ENCODE measurements at regions not wholly inside any gene's neighbourhood (a gene's known extent, or its start where the extent isn't known, plus 50 kb on each side); places are given as distances from the start of the nearest gene placed in this dataset.

DNA sequence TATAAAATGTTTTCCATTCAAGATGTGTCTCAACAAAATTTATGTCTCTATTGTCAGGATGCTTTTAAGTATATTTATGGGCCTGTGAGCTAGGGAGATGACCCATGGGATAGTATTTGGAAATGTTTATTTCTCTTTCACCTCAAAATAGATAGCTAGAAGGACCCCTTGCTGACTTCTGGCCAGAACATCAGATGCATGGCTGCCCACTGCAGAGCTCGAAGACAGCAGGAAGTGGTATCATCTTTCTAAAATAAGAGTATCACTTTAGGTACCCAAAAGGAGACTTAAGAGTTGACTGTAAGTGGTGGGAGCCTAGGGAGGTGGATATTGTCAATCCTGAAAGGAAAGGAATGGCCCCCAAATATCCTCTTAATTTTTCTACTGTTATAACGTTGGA lies 264.4 kb downstream of the NEBL start:
- H3K4me3 ChIP-seq = no peak overlapping the region
- no peak overlapping the region for H3K9ac ChIP-seq
- H3K27ac ChIP-seq = no peak overlapping the region
- no peaks in the 10 kb centered on the region for H4K20me1 ChIP-seq
- no peak for TF ChIP-seq Cebpa-rat (IDR thresholded peaks at IDR 0.05)
- no peaks in the 10 kb centered on the region for H3K27me3 ChIP-seq
- no peaks in the 10 kb centered on the region for H3K9me3 ChIP-seq
- H3K36me3 ChIP-seq = no peaks in the 10 kb centered on the region
- no peak overlapping the region for H3K4me2 ChIP-seq
- no peaks in the 10 kb centered on the region for H3K4me1 ChIP-seq

GRCh38 chr10:20631229-20631628 lies 265.9 kb downstream of the NEBL start:
- Histone ChIP-seq H3K4me1 (no peaks in the 10 kb centered on the region), H3K36me3 (no peaks in the 10 kb centered on the region), H3K27me3 (no peaks in the 10 kb centered on the region), H3K9me3 (no peaks in the 10 kb centered on the region), H4K20me1 (no peaks in the 10 kb centered on the region), H3K4me3 (no peak overlapping the region), H3K4me2 (no peak overlapping the region), H3K9ac (no peak overlapping the region), H3K27ac (no peak overlapping the region)
- no peak for TF ChIP-seq Cebpa-rat (IDR thresholded peaks at IDR 0.05)

DNA sequence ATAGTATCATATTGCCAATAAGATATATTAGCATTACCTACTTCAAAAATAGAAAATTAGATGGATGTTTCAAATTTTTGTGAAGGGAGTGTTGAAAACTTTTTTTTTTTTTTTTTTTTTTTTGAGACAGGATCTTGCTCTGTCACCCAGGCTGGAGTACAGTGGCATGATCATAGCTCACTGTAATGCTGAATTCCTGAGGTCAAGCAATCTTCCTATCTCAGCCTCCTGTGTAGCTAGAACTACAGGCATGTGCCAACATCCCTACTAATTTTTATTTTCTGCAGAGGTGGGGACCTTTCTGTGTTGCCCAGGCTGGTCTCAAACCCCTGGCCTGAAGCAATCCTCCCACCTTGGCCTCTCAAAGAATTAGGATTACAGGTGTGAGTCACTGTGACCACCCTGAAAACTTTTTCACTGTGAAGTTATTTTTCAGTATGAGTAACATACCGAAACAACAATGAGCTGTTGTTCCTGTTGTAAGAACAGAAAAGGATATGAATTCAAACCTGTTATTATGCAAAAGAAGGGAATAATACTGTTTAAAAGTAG lies 266.9 kb downstream of the NEBL start:
- H3K4me2 ChIP-seq = no peak overlapping the region
- no peaks in the 10 kb centered on the region for H3K4me1 ChIP-seq
- H3K27ac ChIP-seq = no peak overlapping the region
- no peaks in the 10 kb centered on the region for H4K20me1 ChIP-seq
- TF ChIP-seq Cebpa-rat (IDR thresholded peaks at IDR 0.05) = no peak
- H3K36me3 ChIP-seq = no peaks in the 10 kb centered on the region
- H3K9ac ChIP-seq = no peak overlapping the region
- H3K4me3 ChIP-seq = no peak overlapping the region
- no peaks in the 10 kb centered on the region for H3K9me3 ChIP-seq
- no peaks in the 10 kb centered on the region for H3K27me3 ChIP-seq

DNA sequence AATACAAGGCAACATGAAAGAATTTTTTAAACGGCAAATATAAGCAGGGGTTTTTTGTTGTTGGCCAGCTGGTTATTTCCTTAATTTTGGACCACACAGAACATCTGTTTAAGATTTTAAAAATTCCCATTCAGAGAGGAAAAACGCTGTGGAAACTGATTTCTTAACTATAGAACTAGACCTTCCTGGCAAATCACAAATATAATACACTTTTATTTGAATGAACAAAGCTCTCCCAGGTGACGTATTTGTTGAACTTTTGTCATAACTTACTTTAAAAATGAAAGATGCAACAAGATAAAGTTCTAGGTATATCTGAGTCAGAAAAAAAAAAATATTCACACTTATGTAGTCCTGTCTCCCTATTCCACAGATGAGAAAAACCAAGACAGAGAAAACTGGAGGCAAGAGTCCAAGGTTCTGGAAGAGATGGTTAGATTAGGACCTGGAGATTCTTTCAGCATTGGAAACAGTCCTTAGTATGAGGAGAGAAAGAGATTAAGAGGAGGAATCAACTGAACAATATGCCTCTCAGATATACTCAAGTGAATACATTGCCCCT lies 269.1 kb downstream of the NEBL start:
- no peak for TF ChIP-seq Cebpa-rat (IDR thresholded peaks at IDR 0.05)
- Histone ChIP-seq H3K36me3 (no peaks in the 10 kb centered on the region), H3K9ac (no peak overlapping the region), H3K4me2 (no peak overlapping the region), H3K4me1 (no peaks in the 10 kb centered on the region), H3K27ac (no peak overlapping the region), H3K9me3 (no peaks in the 10 kb centered on the region), H4K20me1 (no peaks in the 10 kb centered on the region), H3K4me3 (no peak overlapping the region), H3K27me3 (no peaks in the 10 kb centered on the region)

- no peaks in the 10 kb centered on the region for H3K27me3 ChIP-seq
- no peaks in the 10 kb centered on the region for H3K36me3 ChIP-seq
- H3K27ac ChIP-seq = no peak overlapping the region
- H3K9me3 ChIP-seq = no peaks in the 10 kb centered on the region
- H3K4me3 ChIP-seq = no peak overlapping the region
- no peak for TF ChIP-seq Cebpa-rat (IDR thresholded peaks at IDR 0.05)
- no peak overlapping the region for H3K9ac ChIP-seq
- H3K4me2 ChIP-seq = no peak overlapping the region
- no peaks in the 10 kb centered on the region for H3K4me1 ChIP-seq
- H4K20me1 ChIP-seq = no peaks in the 10 kb centered on the region
These were observed 270.0 kb downstream of the NEBL start for GRCh38 chr10:20627087-20627486.

GRCh38 chr10:20625868-20626267 lies 271.2 kb downstream of the NEBL start:
- Histone ChIP-seq H3K9me3 (no peaks in the 10 kb centered on the region), H3K4me1 (no peaks in the 10 kb centered on the region), H3K4me3 (no peak overlapping the region), H3K27ac (no peak overlapping the region), H4K20me1 (no peaks in the 10 kb centered on the region), H3K27me3 (no peaks in the 10 kb centered on the region), H3K9ac (no peak overlapping the region), H3K4me2 (no peak overlapping the region), H3K36me3 (no peaks in the 10 kb centered on the region)
- TF ChIP-seq Cebpa-rat (IDR thresholded peaks at IDR 0.05) = no peak

DNA sequence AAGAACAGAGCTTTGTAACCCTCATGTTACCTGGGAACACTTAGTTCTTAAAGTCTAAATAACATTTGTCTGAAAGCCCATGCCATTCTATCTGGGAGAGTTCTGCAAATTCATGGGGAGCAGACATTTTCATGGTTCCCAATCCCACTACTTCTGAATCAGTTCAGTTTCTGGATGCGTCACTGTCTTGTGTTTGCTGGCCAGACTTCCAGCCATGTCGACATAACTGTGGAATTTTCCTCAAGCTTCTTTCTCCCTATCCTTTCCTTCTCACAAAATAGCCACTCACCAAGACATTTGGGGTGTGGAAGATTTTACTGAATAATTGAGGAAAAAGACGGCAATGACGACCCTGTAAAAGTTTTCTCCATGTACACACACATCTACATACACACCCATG lies 272.5 kb downstream of the NEBL start:
- Histone ChIP-seq H3K4me3 (no peak overlapping the region), H3K36me3 (no peaks in the 10 kb centered on the region), H4K20me1 (no peaks in the 10 kb centered on the region), H3K4me2 (no peak overlapping the region), H3K9me3 (no peaks in the 10 kb centered on the region), H3K9ac (no peak overlapping the region), H3K27ac (no peak overlapping the region), H3K4me1 (no peaks in the 10 kb centered on the region), H3K27me3 (no peaks in the 10 kb centered on the region)
- TF ChIP-seq Cebpa-rat (IDR thresholded peaks at IDR 0.05) = no peak

- TF ChIP-seq Cebpa-rat (IDR thresholded peaks at IDR 0.05) = no peak
- Histone ChIP-seq H4K20me1 (no peaks in the 10 kb centered on the region), H3K9me3 (no peaks in the 10 kb centered on the region), H3K27ac (no peak overlapping the region), H3K9ac (no peak overlapping the region), H3K4me2 (no peak overlapping the region), H3K36me3 (no peaks in the 10 kb centered on the region), H3K4me1 (no peaks in the 10 kb centered on the region), H3K27me3 (no peaks in the 10 kb centered on the region), H3K4me3 (no peak overlapping the region)
These were observed 273.6 kb downstream of the NEBL start for GRCh38 chr10:20623546-20623945.

GRCh38 chr10:20622531-20623211 lies 274.4 kb downstream of the NEBL start:
- H3K27me3 ChIP-seq = no peaks in the 10 kb centered on the region
- TF ChIP-seq Cebpa-rat (IDR thresholded peaks at IDR 0.05) = no peak

GRCh38 chr10:20620981-20621380 lies 276.1 kb downstream of the NEBL start:
- no peak overlapping the region for H3K9ac ChIP-seq
- TF ChIP-seq Cebpa-rat (IDR thresholded peaks at IDR 0.05) = no peak
- H3K36me3 ChIP-seq = no peaks in the 10 kb centered on the region
- H3K9me3 ChIP-seq = no peaks in the 10 kb centered on the region
- H3K27ac ChIP-seq = no peak overlapping the region
- H4K20me1 ChIP-seq = no peaks in the 10 kb centered on the region
- H3K4me3 ChIP-seq = no peak overlapping the region
- H3K27me3 ChIP-seq = no peaks in the 10 kb centered on the region
- H3K4me1 ChIP-seq = no peaks in the 10 kb centered on the region
- H3K4me2 ChIP-seq = no peak overlapping the region

More at GRCh38 chr10:20622531-20623211, 274.4 kb downstream of the NEBL start:
- H3K9ac ChIP-seq = no peak overlapping the region
- no peaks in the 10 kb centered on the region for H4K20me1 ChIP-seq
- no peak overlapping the region for H3K4me3 ChIP-seq
- no peak overlapping the region for H3K4me2 ChIP-seq
- H3K27ac ChIP-seq = no peak overlapping the region
- no peaks in the 10 kb centered on the region for H3K36me3 ChIP-seq
- H3K4me1 ChIP-seq = no peaks in the 10 kb centered on the region
- no peaks in the 10 kb centered on the region for H3K9me3 ChIP-seq

Measured in BLaER1 (cell line).